ENCODE measurements at regions not wholly inside any gene's neighbourhood (a gene's known extent, or its start where the extent isn't known, plus 50 kb on each side); places are given as distances from the start of the nearest gene placed in this dataset.

DNA sequence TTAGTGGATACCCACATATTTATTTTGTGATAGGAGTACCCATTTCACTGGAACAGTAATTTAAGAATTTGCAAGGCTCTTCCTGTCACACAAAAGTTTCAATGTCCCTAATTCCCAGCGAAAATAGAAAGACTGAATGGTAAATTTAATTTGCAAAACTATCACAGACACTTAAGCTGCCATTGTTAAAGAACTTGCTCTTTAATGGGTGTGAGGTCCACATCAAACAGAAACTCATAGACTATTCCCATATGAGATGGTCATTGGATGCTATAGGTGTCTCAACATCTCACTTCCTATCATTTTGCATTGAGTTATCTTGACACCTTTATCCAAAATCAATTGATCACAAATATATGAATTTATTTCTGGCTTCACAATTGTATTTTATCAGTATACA, 415.9 kb downstream of the GPAM start:
- H3K27ac ChIP-seq: no peak overlapping the region
- TF ChIP-seq POLR2AphosphoS5 (IDR thresholded peaks at IDR 0.05): no peak
- no peak for TF ChIP-seq EP300 (IDR thresholded peaks at IDR 0.05)
- no peak for TF ChIP-seq POLR2A (IDR thresholded peaks at IDR 0.05)
- no peak for TF ChIP-seq CTCF (IDR thresholded peaks at IDR 0.05)
- H3K27me3 ChIP-seq: no peaks in the 10 kb centered on the region
- H3K9me3 ChIP-seq: no peaks in the 10 kb centered on the region
- no peaks in the 10 kb centered on the region for H3K36me3 ChIP-seq
- DNase-seq (no peak), ATAC-seq (ENCODE audit: low FRiP score in 2 of 2) (no peak)
- 27 to 36% methylated on average over 1 of the region's 1 CpG for WGBS, 2 donors
- H3K4me3 ChIP-seq: no peak overlapping the region
- H3K4me1 ChIP-seq: no peaks in the 10 kb centered on the region

GRCh38 chr10:111773950-111774349, 409.6 kb downstream of the GPAM start:
- H3K27ac ChIP-seq: no peak overlapping the region
- H3K36me3 ChIP-seq: no peaks in the 10 kb centered on the region
- ATAC-seq (ENCODE audit: low FRiP score in 2 of 2) (no peak), DNase-seq (no peak)
- H3K4me3 ChIP-seq: no peak overlapping the region
- no peaks in the 10 kb centered on the region for H3K27me3 ChIP-seq
- no peaks in the 10 kb centered on the region for H3K9me3 ChIP-seq
- WGBS, 2 donors: 79 to 81% methylated on average over 1 of the region's 1 CpG
- TF ChIP-seq EP300 (IDR thresholded peaks at IDR 0.05): no peak
- no peak for TF ChIP-seq POLR2AphosphoS5 (IDR thresholded peaks at IDR 0.05)
- TF ChIP-seq CTCF (IDR thresholded peaks at IDR 0.05): no peak
- TF ChIP-seq POLR2A (IDR thresholded peaks at IDR 0.05): no peak
- no peaks in the 10 kb centered on the region for H3K4me1 ChIP-seq

GRCh38 chr10:111774486-111774885, 409.1 kb downstream of the GPAM start:
- Histone ChIP-seq H3K4me3 (no peak overlapping the region), H3K27me3 (no peaks in the 10 kb centered on the region), H3K9me3 (no peaks in the 10 kb centered on the region), H3K4me1 (no peaks in the 10 kb centered on the region), H3K36me3 (no peaks in the 10 kb centered on the region), H3K27ac (no peak overlapping the region)
- ATAC-seq (ENCODE audit: low FRiP score in 2 of 2) (no peak), DNase-seq (no peak)
- 59 to 68% methylated on average over 2 of the region's 2 CpGs for WGBS, 2 donors
- TF ChIP-seq EP300 (IDR thresholded peaks at IDR 0.05): no peak
- no peak for TF ChIP-seq POLR2A (IDR thresholded peaks at IDR 0.05)
- TF ChIP-seq POLR2AphosphoS5 (IDR thresholded peaks at IDR 0.05): no peak

DNA sequence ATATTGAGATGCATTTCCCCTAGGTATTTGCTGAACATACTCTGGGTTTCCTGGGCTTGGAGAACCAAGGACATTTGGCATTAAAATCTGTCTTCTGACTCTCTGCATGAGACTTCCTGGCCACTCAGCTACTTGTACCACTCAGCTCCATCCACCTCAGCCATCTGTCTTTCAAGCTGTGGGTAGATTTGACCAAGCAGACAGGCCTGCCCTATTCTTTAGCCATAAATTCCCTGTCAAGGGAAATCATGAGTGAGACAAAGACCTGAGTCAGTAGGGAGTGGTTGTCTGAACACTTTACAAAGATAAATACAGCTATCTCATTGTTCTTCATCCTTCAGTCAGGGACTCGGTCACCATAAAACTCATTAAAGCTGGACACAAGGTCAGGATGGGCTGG, 399.1 kb downstream of the GPAM start:
- 55 to 73% methylated on average over 1 of the region's 1 CpG for WGBS, 2 donors
- Histone ChIP-seq H3K9me3 (no peaks in the 10 kb centered on the region), H3K36me3 (no peaks in the 10 kb centered on the region), H3K4me3 (no peak overlapping the region), H3K27ac (no peak overlapping the region), H3K4me1 (no peaks in the 10 kb centered on the region), H3K27me3 (no peaks in the 10 kb centered on the region)
- DNase-seq (no peak), ATAC-seq (ENCODE audit: low FRiP score in 2 of 2) (no peak)
- no peak for TF ChIP-seq EP300 (IDR thresholded peaks at IDR 0.05)
- TF ChIP-seq POLR2AphosphoS5 (IDR thresholded peaks at IDR 0.05): no peak
- TF ChIP-seq CTCF (IDR thresholded peaks at IDR 0.05): no peak
- TF ChIP-seq POLR2A (IDR thresholded peaks at IDR 0.05): no peak

DNA sequence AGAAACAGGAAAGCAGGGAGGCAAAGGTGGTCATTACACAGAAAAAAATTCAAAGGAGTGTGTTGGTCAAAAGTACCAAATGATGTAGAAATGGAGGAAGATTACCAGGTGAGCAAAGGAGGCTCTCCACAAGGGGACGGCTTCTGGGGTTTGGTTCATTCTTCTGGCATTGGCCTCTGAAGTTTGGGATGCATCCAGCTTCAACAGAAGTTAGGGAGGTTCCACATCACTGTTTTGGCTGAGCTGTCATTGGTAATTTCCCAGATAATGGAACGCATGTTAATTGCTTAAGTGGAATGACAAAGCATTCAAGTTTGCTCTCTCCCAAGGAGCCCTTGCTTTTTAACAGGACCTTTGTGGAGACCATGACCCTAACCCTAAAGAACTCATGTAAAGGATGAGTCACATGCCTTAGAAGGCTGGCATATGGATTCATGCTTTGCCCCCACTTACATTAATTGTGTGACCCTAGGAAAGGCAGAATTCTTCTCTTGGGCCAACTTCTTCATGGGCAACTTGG, 398.6 kb downstream of the GPAM start:
- TF ChIP-seq POLR2A (IDR thresholded peaks at IDR 0.05) (no peak), POLR2AphosphoS5 (IDR thresholded peaks at IDR 0.05) (no peak), CTCF (IDR thresholded peaks at IDR 0.05) (no peak), EP300 (IDR thresholded peaks at IDR 0.05) (no peak)
- Histone ChIP-seq H3K9me3 (no peaks in the 10 kb centered on the region), H3K36me3 (no peaks in the 10 kb centered on the region), H3K4me1 (no peaks in the 10 kb centered on the region), H3K27me3 (no peaks in the 10 kb centered on the region), H3K27ac (no peak overlapping the region), H3K4me3 (no peak overlapping the region)
- DNase-seq: no peak
- whole genome bisulfite sequencing, 2 donors: 81 to 93% methylated on average over 2 of the region's 2 CpGs
- no peak for ATAC-seq (ENCODE audit: low FRiP score in 2 of 2)

Data from upper lobe of left lung (tissue), 6 donors.